Stimulated activated naive CD4-positive, alpha-beta T cell treated with Interleukin-2 at 50 U/mL for 16 hours (primary cell): ENCODE measurements at regions not wholly inside any gene's neighbourhood (a gene's known extent, or its start where the extent isn't known, plus 50 kb on each side); places are given as distances from the start of the nearest gene placed in this dataset.
"Not testable (repeated sequence)": the region's sequence is repeated elsewhere in the genome, so short reads cannot be mapped to it uniquely, and the experiment has no call there.

Source experiments
- DNase-seq: peaks from one replicate; lab custom pipeline; 2025; lab: John Stamatoyannopoulos, UW

DNA sequence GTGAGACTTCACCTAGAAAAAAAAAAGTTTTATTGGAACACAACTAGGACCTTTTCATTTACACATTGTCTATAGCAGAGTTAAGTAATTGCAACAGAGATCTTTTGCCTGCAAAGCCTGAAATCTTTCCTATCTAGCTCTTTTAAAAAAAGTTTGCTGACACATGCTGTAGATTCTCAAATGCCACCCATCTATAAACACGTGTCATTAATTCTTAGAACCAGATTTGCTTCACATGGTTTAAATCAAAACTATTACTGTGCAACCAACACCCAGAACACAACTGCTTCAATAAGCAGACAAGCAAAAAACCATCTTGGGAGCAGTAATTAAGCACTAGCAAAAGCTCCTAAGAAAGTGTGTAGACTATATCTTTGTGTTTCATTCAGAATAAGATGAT is 55.0 kb downstream of the OXSM start:
- DNase-seq: no peak

DNA sequence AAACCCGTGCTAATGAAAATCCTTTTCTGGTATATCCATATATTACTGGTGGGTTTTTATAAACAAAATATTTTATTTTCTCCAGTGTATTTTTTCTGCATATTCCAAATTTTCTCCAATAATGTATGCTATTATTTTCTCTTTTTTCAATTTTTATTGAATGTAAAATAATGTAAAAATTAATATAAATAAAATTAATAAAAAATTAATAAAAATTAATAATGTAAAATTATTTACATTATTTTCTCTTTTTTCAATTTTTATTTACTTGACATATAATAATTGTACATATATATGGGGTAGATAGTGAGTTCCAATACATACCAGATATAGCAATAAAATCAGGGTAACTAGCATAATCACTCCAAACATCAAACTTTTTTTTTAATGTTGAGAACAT is 56.4 kb downstream of the OXSM start:
- no peak for DNase-seq

DNA sequence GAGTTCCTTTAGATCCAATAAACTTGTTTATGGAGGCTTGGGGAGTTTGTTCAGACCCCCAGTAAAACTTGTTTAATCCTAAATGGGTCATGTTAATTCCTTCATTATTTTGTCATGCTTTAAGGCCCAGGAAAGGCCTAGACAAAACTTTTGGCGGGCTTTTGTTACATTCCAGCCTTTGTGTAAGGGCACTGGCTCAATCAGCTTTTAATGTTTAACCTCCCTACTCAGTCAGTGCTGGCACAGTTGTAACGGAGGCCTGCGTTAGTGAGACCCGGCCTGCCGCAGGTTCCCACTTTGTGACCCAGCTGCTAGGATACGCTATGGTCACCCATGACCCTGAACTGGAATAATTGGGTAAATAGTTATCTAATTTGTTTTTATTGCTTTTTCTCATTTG is 59.2 kb downstream of the OXSM start:
- DNase-seq: no peak

DNA sequence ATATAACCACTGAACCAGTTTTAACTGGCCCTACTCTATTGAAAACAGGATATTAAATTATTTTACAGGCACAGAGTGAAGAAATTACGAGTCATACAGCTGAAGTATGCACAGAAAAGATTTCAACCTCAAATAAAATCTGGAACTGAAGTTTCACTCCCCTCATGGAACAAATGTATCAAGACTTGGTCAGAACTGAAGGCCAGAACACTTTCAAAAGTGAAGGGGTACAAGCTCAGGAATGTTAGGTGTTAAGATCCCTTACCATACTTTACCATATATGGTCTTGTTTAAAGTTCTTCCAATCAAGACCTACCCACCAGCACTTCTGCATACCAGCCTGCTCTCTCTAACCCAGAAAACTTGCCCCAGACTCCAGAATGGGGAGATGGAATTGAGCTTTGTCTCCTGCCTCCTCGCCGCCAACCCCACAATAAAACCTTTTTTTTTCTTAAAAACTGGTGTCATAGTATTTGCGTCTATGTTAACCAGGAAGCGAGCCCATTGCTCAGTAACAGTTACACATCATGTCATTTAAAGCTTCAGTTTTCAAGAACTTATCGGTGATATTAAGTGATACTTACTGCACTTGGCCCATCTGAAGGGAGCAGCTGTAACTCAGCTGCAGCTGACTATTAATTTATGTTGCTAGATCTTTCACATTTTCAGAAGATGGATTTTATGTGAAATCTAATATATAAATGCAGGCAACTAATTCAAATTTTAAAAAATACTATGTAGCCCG is 59.9 kb downstream of the OXSM start:
- no peak for DNase-seq

DNA sequence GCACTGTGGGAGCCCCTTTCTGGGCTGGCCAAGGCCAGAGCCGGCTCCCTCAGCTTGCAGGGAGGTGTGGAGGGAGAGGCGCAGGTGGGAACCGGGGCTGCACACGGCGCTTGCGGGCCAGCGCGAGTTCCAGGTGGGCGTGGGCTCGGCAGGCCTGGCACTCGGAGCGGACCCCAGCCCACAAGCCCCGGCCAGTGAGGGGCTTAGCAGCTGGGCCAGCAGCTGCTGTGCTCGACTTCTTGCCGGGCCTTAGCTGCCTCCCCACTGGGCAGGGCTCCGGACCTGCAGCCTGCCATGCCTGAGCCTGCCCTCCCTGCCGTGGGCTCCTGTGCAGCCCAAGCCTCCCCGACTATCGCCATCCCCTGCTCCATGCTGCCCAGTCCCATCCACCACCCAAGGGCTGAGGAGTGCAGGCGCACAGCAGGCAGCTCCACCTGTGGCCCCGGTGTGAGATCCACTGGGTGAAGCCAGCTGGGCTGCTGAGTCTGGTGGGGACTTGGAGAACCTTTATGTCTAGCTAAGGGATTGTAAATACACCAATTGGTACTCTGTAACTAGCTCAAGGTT is 61.9 kb downstream of the OXSM start:
- DNase-seq: not testable (repeated sequence)

DNA sequence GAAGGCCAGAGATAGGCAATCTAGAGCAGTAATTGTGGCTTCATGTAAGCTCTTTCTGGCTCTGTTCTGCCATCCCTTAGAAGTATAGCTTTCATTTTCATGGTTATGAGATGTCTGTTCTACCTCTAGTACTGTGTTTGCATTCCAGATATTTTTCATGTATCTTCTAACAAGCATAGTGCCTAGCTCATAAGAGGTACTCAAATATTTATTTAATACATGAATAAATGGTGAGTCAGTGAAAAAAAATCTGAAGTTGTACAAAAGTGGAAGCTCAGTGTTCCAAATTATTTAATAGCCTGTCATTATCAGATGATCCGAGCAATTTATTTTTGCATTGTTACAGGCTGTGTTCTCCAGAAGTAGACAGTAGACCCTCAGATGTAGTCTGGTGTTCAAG is 64.3 kb downstream of the OXSM start:
- DNase-seq: no peak

DNA sequence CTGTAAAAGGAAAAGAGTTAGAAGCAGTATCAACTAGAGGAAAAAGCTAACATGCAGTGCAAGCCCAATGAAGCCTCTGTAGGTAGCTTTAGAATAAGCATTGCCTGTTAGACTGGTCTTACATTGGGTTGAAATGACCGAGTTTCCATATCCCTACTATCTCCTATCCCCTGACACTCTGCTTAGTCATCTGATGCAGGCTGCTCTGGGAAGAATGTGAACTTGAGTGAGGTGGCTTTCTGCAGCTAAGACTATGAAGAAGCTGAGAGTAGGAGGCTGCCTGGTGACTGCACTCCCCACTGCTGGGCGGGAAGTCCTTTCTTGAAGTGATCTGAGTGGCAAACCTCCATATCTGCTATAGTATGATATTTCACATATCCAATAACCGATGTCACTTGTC is 64.7 kb downstream of the OXSM start:
- DNase-seq: no peak

DNA sequence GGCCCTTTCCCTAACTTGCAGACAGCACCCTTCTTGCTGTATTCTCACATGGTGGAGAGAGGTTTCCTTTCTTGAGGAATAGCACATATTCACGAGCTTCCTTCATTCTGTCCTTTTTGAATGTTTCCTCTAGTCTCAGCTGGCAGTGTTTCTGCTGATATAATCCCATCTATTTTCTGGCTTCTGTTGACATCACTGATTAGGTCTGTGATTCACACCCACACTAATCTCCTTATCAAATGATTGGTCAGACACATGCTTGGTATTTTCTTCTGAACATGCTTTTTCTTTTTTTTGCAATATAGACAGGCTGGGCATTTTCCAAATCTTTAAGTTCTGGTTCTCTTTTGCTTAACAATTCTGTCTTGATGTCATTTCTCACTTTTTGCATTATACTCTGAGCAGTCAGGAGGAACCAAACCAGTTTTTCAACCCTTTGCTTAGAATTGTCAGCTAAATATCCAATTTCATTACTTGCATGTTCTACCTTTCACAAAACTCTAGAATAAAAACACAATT is 65.4 kb downstream of the OXSM start:
- DNase-seq: no peak

DNA sequence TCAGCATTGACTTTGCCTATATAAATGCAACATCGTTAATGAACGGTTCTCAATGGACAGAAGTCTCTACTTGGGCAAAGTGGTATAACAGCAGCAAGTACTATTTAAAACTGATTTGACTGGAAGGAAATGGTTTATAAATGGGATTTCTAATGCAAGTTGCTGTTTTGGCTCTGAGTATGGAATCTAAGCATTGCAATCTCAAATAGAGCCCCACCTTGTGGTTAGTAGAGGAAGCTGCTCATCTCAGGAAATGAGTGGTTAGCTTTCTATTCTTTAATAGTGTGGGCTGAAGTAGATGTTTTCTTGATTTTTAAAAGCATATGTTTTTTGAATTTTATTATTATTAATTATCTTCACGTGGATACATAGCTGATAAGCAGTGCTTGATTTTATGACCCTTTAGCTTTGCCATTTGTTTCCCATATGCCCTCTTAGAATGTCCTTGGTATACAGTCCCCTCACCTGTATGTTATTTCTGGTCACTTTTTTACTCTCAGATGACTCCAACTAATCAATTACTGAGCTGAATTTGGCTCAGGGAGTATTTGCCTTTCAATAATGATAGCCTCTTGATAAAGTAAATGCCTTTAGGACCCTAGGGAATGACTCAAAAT is 67.1 kb downstream of the OXSM start:
- no peak for DNase-seq

DNA sequence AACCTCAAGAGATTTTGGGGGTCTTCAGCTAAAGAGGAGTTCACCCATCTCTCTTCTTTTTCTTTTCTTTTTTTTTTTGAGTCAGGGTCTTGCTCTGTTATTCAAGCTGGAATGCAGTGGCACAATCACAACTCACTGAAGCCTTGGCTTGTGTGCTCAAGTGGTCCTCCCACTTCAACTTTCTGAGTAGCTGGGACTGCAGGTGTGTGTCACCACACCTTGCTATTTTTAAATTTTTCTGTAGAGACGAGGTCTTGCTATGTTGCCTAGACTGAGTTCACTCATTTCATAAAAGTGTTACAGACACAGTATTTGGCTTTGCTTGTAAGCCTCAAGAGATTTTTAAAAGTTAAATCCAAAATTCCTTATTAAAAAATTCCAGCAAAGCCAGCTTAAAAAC is 71.7 kb downstream of the OXSM start:
- DNase-seq: no peak

DNA sequence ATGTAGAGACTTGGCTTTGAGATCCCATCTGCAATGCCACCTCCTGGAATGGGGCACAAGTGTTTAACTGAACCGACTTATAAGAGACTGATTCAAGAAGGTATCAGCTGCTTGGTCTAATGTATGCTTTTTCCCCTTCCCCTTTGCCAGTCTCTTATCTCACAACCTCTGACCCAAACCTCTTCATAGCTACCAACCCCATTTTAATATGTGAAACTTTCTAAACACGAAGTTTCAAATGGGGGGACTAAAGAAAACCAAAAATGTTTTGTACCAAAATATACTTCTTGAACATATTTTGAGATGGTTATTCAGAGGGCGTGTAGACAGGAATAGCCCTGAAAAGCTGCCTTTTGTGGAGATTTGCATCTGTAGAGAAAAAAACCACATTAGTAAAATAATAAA is 73.1 kb downstream of the OXSM start:
- DNase-seq: no peak

DNA sequence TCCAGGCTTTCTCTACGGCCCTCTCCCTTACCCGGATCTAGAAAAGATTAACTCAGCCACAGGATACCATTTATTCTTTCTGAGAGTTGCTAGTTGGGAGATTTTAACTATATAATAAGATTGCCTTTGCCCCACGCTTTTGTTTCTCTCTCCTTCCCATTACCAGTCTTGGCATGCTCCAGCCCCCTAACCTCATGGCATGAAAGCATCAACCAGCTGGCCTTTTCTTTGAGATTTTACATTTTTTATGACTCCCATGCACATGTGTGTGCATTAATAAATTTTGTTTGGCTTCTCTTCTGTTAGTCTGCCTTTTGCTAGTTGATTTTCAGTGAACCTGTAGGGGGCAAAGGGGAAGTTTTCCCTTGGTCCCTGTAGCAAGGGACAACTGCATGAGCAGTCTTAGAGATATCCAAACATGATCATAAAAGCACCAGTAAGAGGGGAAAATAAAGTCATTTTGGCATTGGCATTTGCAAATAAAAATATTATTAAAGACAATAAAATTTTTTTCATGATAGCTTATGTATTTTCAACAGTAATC is 73.6 kb downstream of the OXSM start:
- no peak for DNase-seq

DNA sequence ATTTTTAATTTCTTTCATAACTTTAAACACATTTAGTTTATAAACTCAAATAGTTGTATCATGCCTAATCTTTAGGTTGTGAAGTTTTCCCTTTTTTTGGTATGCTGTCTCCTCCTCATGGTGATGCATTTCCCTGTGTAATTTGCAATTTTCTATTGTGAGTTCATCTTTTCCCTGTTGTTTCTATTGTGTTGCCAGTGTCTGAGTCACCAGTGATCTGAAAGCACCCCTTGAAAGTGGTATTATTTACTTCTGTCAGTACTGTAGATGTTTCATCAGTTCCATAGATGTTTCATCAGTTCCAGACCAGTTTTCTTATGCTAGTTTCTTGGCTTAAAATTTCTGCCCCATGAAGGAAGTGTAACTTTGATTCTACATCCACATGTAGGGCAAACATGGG is 80.6 kb downstream of the OXSM start:
- DNase-seq: no peak

DNA sequence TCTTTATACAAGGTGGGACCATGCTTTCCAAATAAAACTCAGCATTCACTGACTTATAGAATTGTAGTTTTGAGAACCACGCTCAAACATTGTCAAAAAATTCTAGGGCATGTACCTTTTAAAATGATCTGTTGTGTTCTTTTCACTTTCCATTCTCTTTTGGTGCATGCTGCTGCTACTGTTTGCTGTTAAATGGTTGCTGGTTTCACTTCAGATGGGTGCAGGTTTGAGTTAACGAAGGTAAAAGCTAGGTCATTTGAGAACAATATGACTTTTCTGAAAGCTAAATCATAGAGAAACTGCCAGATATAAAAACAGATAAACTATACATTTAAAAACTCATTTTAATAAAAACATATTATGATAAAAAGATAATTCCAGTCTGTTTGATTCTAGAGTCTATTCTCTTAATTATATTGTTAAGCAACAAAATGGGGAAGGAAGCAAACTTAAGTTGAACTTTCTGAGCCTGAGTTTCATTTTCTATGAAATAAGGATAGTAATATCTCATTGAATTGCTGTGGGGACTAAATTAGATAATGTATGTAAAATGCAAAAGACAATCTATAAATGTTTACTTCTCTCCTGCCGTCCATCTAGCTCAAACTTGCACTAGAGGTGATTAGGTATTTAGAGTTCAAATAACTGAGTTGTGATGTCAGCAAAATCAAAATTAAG is 82.4 kb downstream of the OXSM start:
- DNase-seq: no peak

DNA sequence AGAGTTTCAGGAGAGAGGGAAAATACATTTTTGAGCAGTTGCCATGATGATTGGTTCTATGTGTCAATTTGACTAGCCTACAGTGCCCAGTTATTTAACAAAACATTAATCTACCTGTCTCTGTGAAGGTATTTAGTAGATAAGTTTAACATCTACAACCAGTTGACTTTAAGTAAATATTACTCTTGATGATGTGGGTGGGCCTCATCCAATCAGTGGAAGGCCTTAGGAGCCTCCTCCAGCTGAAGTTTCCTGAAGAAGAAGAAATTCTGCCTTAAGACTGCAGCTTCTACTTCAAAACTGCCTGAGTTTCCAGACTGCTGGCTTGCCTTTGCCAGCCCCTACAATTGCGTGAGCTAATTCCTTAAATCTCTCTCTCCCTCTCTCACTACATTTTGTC is 93.6 kb downstream of the OXSM start:
- DNase-seq: no peak

DNA sequence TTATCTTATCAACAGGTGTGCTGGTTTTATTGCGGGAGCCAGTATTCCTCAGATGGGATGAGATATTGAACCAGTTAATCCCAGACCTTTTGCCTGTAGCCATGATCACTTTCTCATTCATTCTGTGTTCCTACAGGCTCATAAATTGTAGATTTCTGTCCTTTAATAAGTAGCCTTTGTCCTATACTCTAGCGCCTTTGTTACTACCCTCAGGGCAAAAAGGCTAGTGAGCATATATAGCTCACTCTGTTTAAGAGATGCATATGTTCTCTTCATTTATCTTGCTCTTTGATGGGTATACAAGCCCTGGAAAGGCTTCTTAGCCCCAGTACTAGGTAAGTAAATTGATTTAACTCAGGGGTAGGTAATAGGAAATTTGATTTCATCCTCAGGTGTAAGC is 95.1 kb downstream of the OXSM start:
- DNase-seq: no peak

DNA sequence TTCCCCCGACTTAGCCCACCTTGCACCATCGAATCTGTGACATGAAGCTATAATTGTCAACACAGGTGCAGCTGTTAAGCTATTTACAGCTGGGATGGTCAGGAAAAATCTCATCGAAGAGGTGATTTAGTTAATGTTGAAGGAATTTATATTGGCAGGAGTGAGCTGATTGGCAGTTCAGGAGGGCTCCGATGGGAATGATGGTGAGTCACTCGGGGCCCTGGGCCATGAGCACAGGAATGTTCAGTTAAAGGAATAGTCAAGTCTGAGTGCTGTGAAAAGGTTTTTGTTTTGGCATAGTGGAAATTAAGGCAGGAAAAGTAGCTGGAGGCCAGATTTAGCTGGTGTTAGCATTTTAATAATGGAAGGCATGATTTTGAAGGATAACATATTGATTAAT is 95.7 kb downstream of the OXSM start:
- no peak for DNase-seq

DNA sequence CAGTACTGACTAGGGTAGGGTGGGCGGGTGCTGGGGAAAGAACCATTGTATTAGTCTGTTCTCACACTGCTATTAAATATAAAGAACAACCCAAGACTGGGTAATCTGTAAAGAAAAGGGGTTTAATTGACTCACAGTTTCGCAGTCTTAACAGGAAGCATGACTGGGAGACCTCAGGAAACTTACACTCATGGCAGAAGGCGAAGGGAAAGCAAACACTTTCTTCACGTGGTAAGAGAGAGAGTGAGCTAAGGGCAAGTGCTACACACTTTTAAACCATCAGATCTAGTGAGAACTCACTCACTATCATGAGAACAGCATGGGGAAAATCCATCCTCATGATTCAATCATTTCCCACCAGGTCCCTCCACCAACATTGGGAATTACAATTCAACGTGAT is 98.0 kb downstream of the OXSM start:
- no peak for DNase-seq

DNA sequence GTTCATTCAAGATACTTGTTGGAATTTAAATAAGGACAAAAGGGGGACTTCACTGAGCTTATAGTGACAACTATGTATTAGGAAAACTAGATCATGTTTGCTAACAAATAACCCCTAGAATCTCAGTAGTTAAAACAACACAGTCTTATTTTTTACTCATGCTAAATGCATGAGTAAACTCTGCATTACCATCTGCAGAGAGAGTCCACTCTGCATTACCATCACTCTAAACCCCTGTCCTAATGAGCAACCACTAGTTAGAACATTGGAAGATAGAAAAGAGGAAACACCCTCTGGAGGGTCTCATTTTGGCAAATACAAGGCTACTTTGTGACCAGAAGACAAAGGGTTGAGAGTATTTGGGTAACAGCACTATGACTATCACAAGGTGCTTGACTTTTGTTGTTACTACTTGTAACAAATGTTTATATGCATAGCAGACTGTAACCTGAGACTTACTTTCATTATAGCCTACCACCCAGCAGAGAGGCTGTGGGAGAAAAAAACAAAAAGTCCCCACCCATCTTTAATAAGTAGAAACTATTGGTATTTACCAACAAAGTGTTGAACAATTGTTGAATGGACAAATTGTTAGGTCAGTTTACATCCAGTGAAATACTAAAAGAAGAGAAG is 99.1 kb downstream of the OXSM start:
- DNase-seq: no peak

DNA sequence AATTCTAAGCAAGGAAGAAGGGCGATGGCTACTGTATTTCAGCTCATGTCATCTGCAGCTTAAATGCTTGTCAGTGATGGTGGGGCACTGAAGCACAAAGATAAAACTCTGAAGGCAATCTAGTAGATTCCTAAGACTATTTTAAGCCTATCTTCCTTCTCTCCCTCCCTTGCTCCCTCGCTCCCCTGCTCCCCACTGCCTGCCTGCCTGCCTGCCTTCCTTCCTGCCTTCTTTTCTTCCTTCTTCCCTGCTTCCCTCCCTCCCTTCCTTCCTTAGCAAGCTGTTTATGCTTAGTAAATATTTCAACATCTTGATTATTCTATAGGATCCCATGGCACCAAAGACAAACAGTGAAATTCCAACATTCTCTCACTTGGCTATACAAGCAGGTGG is 99.6 kb downstream of the OXSM start:
- DNase-seq: no peak

DNA sequence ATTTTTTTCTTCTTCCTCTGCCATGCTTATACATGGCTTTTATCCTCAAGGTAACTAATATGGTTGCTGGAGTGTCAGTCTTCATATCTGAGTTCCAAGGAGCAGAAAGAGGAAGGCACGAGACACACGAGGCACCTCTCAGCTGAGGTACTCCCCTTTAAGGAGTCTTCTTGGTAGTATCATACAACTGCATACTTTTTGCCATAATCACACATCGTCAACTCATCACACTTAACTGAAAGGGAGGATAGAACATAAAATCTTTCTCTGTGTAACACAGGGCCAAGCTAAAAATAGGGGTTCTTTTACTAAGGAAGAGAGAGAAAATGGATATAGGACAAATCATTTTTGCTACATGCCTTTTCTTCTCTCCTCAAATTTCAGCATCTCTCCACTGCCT is 104.2 kb downstream of the OXSM start:
- DNase-seq: no peak

DNA sequence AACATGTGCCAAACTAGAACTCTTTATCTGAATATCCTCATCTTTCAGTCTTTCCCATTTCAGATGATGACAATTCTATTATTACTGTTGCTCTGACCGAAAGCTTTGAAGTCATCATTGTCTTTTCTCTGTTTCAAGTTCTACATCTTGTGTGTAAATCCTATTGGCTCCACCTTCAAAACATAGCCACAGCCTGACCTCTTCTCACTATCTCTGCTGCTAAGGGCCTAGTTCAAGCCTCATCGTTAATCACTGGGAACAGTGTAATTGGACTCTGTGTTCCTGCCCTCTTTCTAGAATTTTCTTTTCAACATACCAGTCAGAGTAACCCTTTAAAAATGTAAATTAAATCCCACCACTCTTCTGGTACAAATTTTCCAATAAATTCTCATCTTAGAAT is 105.1 kb downstream of the OXSM start:
- DNase-seq: no peak
